HG02885 (cell line): ENCODE measurements at regions not wholly inside any gene's neighbourhood (a gene's known extent, or its start where the extent isn't known, plus 50 kb on each side); places are given as distances from the start of the nearest gene placed in this dataset.

Experiments
- ATAC-seq: cut with Tn5 transposase; IDR thresholded peaks from one replicate; pipeline ENCODE4 v1.9.1; 2021; ENCODE audit warnings: mild to moderate bottlenecking; ENCODE audit not compliant: unreplicated experiment, poor library complexity

- no peak for ATAC-seq
These were observed 251.2 kb upstream of the VEPH1 start for GRCh38 chr3:157754451-157754850.

DNA sequence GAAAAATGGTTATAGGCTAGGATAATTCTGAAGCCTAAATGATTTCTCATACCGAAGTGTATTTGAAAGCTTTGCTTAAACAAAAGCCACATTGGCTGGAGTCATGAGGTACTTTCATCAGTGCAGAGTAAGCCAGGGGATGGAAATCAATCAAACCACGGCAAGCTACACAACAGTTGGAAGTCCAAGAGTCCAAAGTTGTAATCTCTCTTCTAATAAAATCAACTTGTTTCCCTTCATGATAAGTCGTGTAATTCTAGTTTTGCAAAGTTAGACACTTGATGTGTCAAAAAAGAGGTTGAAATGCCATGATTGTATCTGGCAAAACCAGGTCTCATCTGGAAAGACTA is 250.5 kb upstream of the VEPH1 start:
- no peak for ATAC-seq

DNA sequence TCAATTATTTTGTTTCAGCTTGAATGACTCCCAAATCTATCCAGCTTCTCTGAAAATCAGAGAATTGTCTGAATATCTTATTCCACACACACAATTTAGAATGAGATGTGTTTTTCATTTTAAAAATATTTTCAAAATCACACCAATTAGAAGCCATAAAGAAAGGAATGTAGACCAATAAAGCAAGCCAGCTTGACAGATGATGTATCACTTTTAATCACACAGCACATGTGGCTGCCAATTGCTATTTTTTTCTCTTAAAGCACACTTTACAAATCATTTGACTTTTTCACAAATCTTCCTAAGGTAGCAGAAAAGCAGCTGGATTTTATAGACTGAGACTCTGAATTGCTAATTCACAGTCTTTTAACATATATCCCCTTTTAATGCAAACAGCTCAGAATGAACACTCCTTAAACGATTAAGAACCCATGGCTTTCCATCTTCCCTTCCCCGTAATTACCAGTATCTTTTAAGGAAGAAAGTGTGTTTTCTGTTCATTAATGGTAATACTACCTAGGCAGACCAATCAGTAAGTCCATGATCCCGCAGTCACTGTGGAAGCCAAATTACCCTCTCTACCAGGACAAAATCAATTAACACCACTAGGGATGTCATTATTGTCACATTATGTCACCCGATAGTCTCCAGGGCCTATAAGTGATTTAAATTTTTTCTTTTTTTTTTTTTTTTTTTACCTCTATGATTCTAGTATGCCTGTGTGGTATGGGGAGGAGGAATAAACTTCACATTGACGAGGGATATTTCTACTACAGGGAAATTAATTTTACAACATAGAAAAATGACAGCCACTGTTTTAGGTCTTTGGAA is 250.0 kb upstream of the VEPH1 start:
- ATAC-seq = no peak

DNA sequence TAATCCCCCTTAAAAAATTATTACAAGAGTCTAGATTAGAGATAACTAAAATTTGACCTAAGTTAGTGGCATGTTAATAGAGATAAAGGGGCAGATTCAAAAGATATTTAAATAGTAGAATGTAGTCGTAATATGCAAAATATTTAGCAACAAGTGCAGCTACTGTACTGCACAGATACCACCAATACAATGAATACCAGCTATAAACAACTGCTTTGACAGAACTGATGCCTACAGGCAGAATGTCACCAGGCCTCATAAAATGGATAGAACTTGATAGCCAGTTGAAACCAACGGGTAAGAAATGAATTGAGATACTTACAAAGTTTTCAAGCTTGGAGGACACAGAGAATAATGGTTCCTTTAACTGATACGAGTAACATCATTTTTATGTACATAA is 249.3 kb upstream of the VEPH1 start:
- no peak for ATAC-seq

DNA sequence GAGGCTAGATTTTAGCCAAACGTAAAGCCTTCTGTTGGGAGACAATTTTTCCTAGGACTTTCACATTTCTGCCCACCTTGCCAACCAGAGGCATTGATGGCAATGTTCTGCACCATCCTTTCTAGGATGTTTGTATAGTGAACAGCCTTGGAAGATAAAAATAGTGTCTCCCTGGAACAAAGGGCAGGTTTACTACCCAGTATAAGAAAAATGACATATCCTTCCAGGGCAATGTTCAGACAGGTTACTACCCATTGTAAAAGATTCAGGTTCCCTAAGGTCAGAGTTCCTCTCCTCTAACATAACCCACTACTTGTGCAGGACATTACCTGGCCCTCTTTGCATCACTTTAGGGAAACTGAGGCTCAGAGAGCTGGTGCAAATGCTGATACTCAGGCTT is 248.2 kb upstream of the VEPH1 start:
- ATAC-seq = no peak

GRCh38 chr3:157746391-157746790 is 243.2 kb upstream of the VEPH1 start:
- no peak for ATAC-seq

DNA sequence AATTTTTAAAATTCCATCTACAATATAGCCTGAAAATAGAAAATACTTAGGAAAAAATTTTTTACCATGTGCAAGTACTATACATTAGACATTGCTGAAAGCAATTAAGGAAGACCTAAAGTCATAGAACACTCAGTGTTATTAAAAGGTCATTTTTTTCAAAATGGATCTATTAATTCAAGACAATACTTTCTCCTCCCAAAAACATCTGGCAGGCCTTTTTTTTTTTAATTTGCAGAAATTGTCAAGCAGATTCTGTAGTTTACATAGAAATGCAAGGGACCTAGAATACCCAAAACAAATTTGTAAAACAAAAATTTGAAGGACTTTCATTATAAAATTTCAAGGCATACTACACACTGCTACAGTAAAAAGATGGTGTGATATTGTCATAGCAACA is 238.4 kb upstream of the VEPH1 start:
- ATAC-seq = no peak

GRCh38 chr3:157738441-157738840 is 235.2 kb upstream of the VEPH1 start:
- ATAC-seq = no peak

DNA sequence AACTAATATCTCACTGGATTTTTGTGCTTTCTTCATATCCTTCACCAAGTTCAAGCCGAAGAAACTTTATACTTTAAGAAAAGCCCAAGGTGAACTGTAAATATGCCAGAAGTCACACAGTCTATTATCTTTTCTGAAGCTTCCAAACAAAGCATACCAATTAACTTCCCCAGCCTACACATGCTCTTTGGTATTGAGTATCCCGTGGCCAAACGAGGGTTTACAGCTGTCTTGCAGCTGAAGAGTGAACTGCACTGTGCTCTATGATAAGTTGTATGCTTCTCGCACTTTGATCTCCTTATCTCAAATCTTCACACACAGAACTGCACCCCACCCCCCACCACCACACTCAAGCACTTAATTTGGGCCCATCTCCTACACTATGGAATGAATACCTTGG is 215.6 kb upstream of the VEPH1 start:
- no peak for ATAC-seq

DNA sequence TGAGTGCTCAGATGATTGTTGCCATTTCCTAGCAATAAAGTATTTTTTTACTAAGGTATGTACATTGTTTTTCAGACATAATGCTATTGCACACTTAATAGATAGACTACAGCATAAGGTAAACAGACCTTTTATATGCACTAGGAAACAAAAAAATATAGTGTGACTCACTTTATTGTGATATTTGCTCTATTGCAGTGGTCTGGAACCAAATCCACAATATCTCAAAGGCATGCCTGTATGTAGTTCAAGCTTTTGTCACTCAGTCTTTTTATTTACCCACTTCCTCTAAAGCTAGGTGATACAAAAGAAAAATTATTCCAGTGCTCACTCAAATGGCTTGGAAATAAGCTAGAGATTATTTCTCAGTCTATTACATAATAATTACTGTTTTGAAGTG is 209.9 kb upstream of the VEPH1 start:
- ATAC-seq = no peak

- ATAC-seq = no peak
These were observed 202.0 kb upstream of the VEPH1 start for GRCh38 chr3:157705258-157705657.

GRCh38 chr3:157700405-157700804 is 197.2 kb upstream of the VEPH1 start:
- no peak for ATAC-seq

DNA sequence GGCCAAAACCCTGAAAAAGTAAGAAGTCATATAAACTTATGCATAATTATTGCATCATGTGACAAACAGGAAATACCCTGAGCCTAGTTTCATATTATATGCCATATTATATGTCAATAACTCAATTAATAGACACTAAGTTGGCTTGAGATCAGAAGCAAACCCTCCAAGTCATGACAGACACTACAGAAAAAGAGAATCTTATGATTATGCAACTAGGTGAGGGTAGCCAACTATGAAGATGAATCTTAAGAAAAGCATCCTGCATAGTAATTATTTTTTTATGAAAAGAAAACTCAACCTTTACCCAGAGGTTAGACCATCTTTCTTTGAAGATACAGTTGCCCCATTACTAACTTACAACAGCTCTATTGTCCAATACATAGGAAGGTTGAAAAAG is 192.4 kb upstream of the VEPH1 start:
- no peak for ATAC-seq

- no peak for ATAC-seq
These were observed 191.9 kb upstream of the VEPH1 start for GRCh38 chr3:157695103-157695502.

DNA sequence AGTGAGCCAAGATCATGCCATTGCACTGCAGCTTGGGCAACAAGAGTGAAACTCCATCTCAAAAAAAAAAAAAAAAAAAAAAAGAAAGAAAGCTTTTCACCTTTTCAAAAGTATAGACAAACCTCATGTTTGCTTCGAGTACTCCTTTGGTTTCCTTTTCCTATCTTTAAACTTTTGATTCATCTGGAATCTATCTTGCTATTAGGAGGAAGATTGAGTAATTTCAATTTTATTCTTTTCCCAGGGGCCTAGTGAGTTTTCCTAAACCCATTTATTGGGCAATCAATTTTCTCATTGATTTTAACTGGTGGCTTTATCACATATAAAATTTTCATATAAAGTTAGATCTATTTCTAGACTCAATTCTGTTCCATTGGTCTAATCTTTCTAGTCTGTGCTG is 190.5 kb upstream of the VEPH1 start:
- ATAC-seq = no peak

- ATAC-seq = no peak
These were observed 189.3 kb upstream of the VEPH1 start for GRCh38 chr3:157692468-157692867.

DNA sequence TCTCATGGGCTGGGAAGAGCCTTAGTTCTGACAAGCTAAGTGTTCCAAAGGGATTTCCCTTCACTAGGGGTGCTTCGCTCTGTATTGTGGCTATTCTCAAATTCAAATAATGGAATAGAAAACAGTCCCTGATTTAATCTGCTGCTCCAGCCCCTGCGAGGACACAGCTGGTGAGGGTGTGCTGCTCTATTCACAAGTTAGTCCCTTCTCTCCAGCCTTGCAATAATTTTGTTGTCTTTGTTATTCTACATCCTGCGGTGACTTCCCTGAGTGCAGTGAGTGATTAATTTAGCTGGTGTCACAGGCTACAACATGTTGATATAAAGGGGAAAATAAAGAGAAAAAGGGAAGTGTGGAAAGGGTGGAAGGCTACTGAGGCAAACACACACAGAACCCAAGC is 180.5 kb upstream of the VEPH1 start:
- no peak for ATAC-seq

DNA sequence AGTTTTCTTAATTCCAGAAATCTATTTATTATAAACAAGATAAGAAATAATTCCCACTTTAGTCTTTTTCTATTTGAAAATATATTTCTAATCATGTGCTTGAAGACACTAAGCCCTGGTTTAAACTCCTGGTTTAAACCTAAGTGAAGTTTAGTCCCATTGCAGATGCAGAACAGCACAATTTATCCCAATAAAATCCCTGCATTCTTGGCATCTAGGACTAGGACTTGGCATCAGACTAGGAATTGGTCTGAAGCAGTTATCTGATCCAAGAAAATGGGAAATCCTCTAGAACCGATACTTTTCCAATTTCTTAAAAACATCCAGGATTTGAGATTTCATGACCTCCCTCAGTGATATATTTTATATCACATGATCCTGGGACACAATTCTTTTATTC is 168.8 kb upstream of the VEPH1 start:
- no peak for ATAC-seq

DNA sequence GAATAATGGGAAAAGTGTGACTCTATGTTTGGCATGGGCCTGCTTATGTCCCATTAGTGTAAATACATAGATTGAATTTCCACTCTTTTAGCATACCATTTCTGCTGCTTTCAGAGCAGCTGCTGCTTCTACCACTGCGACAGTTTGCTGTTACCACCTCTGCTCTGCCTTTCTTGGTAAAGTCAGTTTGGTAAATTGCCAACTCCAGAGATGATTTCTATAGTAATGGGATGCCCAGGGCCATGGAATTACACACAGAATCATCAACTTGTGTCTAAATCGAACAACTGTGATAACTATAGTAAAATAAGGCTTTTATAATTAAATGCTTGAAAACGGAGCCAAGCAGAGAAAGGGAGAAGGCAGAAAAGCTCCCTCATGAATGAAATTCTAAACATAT is 168.4 kb upstream of the VEPH1 start:
- ATAC-seq = no peak

DNA sequence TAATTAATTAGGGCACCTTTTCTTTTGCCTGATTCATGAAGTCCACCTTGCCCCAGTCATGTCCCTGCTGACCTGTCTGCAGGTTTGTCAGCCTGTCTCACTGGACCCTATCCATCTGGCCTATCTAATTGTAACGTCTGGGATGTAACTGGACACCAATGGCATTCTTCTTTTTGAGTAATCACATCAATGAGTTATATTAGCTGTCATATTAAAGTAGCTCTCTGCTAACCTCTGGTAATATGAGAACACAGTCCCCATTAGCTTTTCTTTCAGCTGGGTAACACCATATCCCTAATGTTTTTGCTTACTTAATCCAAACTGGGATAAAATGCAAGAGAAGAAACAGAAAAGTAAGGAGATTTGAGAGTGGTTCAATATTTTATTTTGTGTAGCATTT is 166.2 kb upstream of the VEPH1 start:
- no peak for ATAC-seq

DNA sequence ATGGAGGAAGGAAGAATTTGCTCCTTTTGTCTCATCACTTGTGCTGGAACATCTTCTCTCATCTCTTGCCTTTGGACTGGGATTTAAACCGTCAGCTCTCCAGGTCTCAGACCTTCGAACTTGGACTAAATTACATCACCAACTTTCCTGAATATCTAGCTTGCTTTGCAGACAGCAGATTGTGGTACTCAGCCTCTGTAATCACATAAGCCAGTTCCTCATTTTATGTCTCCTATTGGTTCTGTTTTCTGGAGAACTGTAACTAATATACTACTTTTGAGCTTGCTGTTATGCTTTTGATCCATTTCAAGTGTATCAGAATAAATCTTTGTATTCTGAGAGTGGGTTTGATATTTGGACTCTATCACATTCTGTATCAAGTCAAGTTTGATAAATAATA is 164.3 kb upstream of the VEPH1 start:
- ATAC-seq = no peak

DNA sequence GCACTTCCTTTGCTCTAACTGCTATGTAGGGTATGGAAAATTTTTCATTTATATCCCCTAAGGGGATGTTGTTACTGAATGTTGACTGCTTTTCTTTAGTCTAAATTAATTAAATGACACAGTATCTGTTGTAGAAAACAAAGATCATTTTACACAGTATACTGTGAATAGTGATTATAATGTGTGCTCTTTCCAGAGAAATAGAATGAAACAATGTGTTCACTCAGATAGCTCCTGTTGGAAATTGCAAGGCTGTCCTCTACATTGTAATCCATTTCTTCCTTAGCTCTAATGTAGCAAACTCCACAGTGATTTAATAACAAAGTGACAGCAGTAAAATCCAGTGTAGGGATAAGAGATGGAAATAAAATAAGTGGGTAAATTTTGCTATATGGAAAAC is 159.0 kb upstream of the VEPH1 start:
- no peak for ATAC-seq

DNA sequence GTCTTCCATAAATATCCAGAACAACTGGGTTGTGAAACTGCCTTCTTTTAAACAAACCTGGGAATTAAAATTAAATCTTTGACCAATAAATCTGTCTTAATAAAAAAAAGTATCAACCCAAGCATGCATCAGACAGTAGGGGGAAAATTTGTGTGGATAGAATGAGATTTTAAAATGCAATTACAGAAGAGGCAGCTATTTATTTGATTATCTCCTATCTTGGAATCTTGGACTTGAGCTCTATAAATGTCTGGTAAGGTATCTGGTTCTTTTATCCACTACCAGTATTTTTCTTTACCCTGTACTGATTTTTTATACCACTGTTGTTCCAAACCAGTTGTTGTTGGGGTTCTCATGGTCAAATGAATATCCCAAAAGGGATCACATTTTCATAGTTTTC is 157.6 kb upstream of the VEPH1 start:
- ATAC-seq = no peak
